SK-N-SH (cell line): ENCODE measurements at regions not wholly inside any gene's neighbourhood (a gene's known extent, or its start where the extent isn't known, plus 50 kb on each side); places are given as distances from the start of the nearest gene placed in this dataset.

Source experiments
- CTCF ChIA-PET: fragments of 300-600, 350-600 bp; formaldehyde crosslinking; extraction: SDS; loops from one replicate; lab custom pipeline; 2021; lab: Yijun Ruan, JAX
- POLR2A ChIA-PET: fragments of 350-600 bp; sonication (Branson Sonifier 250); formaldehyde crosslinking; extraction: SDS; loops from one replicate; lab custom pipeline; 2020; ENCODE audit warnings: antibody characterized with exemption, inconsistent platforms; lab: Yijun Ruan, JAX
- DNase-seq: peaks from one replicate; pipeline ENCODE4 v3.0.0; 2012
- H2AFZ ChIP-seq: fragments of 200-600 bp; sonication (generic); 2 replicates; pipeline ENCODE4 v1.8.1; 2016; ENCODE audit warnings: antibody characterized with exemption, mild to moderate bottlenecking, low read depth
- H3F3A ChIP-seq: fragments of 200-600 bp; sonication (generic); replicated peaks from 2 replicates; pipeline ENCODE3; 2016; ENCODE audit warnings: antibody characterized with exemption, mild to moderate bottlenecking; ENCODE audit not compliant: insufficient read depth
- H3K27ac ChIP-seq, 2 experiments: fragments of 200-500 bp in 1 of 2; fragments of 200-600 bp in 1 of 2; sonication (Bioruptor generic) in 1 of 2; sonication (generic), shearing (Covaris generic) in 1 of 2; 2 replicates each; pipeline versions ENCODE4 v1.5.1 to v1.6.1; 2014 to 2016; ENCODE audit warnings: low read depth in 2 of 2, inconsistent platforms in 1 of 2, low read length in 1 of 2, mild to moderate bottlenecking in 1 of 2, mixed read lengths in 1 of 2
- H3K27me3 ChIP-seq: fragments of 200-600 bp; sonication (generic), shearing (Covaris generic); 2 replicates; pipeline ENCODE4 v1.6.1; 2016; ENCODE audit warnings: mixed run types; ENCODE audit not compliant: insufficient read depth
- H3K36me3 ChIP-seq, 2 experiments: fragments of 200-500 bp in 1 of 2; fragments of 200-600 bp in 1 of 2; sonication (Bioruptor generic) in 1 of 2; sonication (generic) in 1 of 2; replicated peaks in 1 of 2; 2 replicates each; pipeline versions ENCODE3 to v1.5.1; 2014 to 2016; ENCODE audit warnings: low read length in 1 of 2, mild to moderate bottlenecking in 1 of 2; ENCODE audit not compliant: insufficient read depth in 2 of 2, control insufficient read depth in 1 of 2
- H3K4me1 ChIP-seq, 2 experiments: fragments of 200-500 bp in 1 of 2; fragments of 200-600 bp in 1 of 2; sonication (Bioruptor generic) in 1 of 2; sonication (generic), shearing (Covaris generic) in 1 of 2; 2 replicates each; pipeline versions ENCODE4 v1.5.1 to v1.6.1; 2014 to 2016; ENCODE audit warnings: low read depth in 1 of 2, low read length in 1 of 2, mixed run types in 1 of 2; ENCODE audit not compliant: insufficient read depth in 2 of 2, control insufficient read depth in 1 of 2
- H3K4me2 ChIP-seq: fragments of 200-600 bp; sonication (generic), shearing (Covaris generic); 2 replicates; pipeline ENCODE4 v1.6.1; 2017; ENCODE audit warnings: mixed run types
- H3K4me3 ChIP-seq, 2 experiments: fragments of 200-500 bp in 1 of 2; fragments of 200-600 bp in 1 of 2; sonication (Bioruptor generic) in 1 of 2; sonication (generic), shearing (Covaris generic) in 1 of 2; 2 replicates each; pipeline versions ENCODE4 v1.5.1 to v1.8.1; 2014 to 2016; ENCODE audit warnings: low read depth in 2 of 2, inconsistent platforms in 1 of 2, low read length in 1 of 2, mild to moderate bottlenecking in 1 of 2, mixed read lengths in 1 of 2, moderate library complexity in 1 of 2
- H3K79me2 ChIP-seq: fragments of 200-600 bp; sonication (generic); 2 replicates; pipeline ENCODE4 v1.8.1; 2017; ENCODE audit warnings: mild to moderate bottlenecking; ENCODE audit not compliant: insufficient read depth
- H3K9ac ChIP-seq: fragments of 200-600 bp; sonication (generic); 2 replicates; pipeline ENCODE4 v1.6.1; 2017; ENCODE audit warnings: mixed run types
- H3K9me2 ChIP-seq: fragments of 200-600 bp; sonication (generic); 2 replicates; pipeline ENCODE4 v1.6.1; 2017; ENCODE audit warnings: mixed run types
- H3K9me3 ChIP-seq: fragments of 200-600 bp; sonication (generic); 2 replicates; pipeline ENCODE4 v1.6.1; 2017; ENCODE audit warnings: mixed run types, mild to moderate bottlenecking, moderate library complexity
- H4K20me1 ChIP-seq: fragments of 200-600 bp; sonication (generic); 2 replicates; pipeline ENCODE4 v1.6.1; 2017; ENCODE audit warnings: mild to moderate bottlenecking, mixed run types; ENCODE audit not compliant: insufficient read depth
- FOSL2 ChIP-seq: IDR thresholded peaks from 2 replicates; pipeline ENCODE4 v1.4.0; 2012; ENCODE audit warnings: low read depth, mild to moderate bottlenecking, moderate library complexity, borderline replicate concordance
- FOXM1 ChIP-seq: IDR thresholded peaks from 2 replicates; pipeline ENCODE4 v1.4.0; 2012; ENCODE audit warnings: low read depth, mild to moderate bottlenecking
- GATA2 ChIP-seq: sonication (generic); formaldehyde crosslinking; IDR thresholded peaks from 2 replicates; pipeline ENCODE4 v1.5.0; 2020; ENCODE audit warnings: mild to moderate bottlenecking, missing genetic modification reagents
- MXI1 ChIP-seq: IDR thresholded peaks from 2 replicates; pipeline ENCODE4 v1.6.1; 2012; ENCODE audit warnings: mild to moderate bottlenecking, low read depth, low read length, improper control_type of control experiment
- NRF1 ChIP-seq: IDR thresholded peaks from 2 replicates; pipeline ENCODE4 v1.6.1; 2012; ENCODE audit warnings: low read depth, mild to moderate bottlenecking, low read length
- RFX5 ChIP-seq: IDR thresholded peaks from 2 replicates; pipeline ENCODE4 v1.6.1; 2012; ENCODE audit warnings: mild to moderate bottlenecking, improper control_type of control experiment, low read length
- SIN3A ChIP-seq: IDR thresholded peaks from 2 replicates; pipeline ENCODE4 v1.6.1; 2012; ENCODE audit warnings: low read depth, mild to moderate bottlenecking, low read length, moderate library complexity, borderline replicate concordance
- TAF1 ChIP-seq: IDR thresholded peaks from 2 replicates; pipeline ENCODE4 v1.6.1; 2012; ENCODE audit warnings: low read depth, mild to moderate bottlenecking, low read length, moderate library complexity, borderline replicate concordance
- TEAD4 ChIP-seq: IDR thresholded peaks from 2 replicates; pipeline ENCODE4 v1.4.0; 2012; ENCODE audit warnings: mild to moderate bottlenecking, borderline replicate concordance; ENCODE audit not compliant: insufficient read depth
- WGBS: methylation state at CpG from one replicate; pipeline ENCODE4 v1.1.6; 2017; ENCODE audit warnings: low lambda C conversion rate; 5-methylcytosine and 5-hydroxymethylcytosine counted together
- TF ChIP-seq, protein P1 (sequence below): fragments of 150-350 bp; IDR thresholded peaks from 2 replicates; pipeline ENCODE4 v1.6.1; 2016; ENCODE audit warnings: mild to moderate bottlenecking, low read depth, low read length
- TF ChIP-seq, protein P2 (sequence below): fragments of 200-600 bp; sonication (generic); IDR thresholded peaks from 2 replicates; pipeline ENCODE4 v1.6.1; 2017; ENCODE audit warnings: antibody characterized with exemption, mild to moderate bottlenecking, moderate library complexity
- TF ChIP-seq, protein P3 (sequence below): IDR thresholded peaks from 2 replicates; pipeline ENCODE4 v1.4.0; 2012; ENCODE audit warnings: low read depth
- TF ChIP-seq, protein P4 (sequence below): IDR thresholded peaks from 2 replicates; pipeline ENCODE4; 2012

DNA sequence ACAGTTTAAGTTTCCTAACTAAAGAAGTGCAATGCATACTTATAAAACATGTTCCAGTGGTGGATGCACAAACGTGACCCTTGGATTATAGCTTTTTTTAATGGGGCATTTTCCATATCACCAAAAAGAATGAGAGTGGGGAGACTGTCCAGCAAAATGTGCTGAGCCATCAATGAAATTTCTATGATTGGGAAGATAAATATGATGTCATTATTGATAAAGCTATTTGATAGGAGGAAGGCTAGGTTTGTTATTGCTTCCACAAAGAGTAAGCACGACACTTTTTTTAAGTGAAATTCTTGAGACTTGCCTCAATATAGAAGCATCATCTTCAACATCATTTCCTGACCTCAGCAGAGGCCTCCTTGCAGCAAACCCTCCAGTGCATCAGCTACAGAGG is 174.6 kb upstream of the CLEC14A start:
- no peaks in the 10 kb centered on the region for H3K27me3 ChIP-seq
- H3K36me3 ChIP-seq = no peaks in the 10 kb centered on the region
- no peak overlapping the region for H2AFZ ChIP-seq
- TF ChIP-seq SIN3A (no peak), GATA2 (no peak), FOSL2 (no peak), NRF1 (no peak), MXI1 (no peak), TAF1 (no peak), TEAD4 (no peak)
- TF ChIP-seq, protein P1, sequence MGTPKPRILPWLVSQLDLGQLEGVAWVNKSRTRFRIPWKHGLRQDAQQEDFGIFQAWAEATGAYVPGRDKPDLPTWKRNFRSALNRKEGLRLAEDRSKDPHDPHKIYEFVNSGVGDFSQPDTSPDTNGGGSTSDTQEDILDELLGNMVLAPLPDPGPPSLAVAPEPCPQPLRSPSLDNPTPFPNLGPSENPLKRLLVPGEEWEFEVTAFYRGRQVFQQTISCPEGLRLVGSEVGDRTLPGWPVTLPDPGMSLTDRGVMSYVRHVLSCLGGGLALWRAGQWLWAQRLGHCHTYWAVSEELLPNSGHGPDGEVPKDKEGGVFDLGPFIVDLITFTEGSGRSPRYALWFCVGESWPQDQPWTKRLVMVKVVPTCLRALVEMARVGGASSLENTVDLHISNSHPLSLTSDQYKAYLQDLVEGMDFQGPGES = no peak
- TF ChIP-seq, protein P2, sequence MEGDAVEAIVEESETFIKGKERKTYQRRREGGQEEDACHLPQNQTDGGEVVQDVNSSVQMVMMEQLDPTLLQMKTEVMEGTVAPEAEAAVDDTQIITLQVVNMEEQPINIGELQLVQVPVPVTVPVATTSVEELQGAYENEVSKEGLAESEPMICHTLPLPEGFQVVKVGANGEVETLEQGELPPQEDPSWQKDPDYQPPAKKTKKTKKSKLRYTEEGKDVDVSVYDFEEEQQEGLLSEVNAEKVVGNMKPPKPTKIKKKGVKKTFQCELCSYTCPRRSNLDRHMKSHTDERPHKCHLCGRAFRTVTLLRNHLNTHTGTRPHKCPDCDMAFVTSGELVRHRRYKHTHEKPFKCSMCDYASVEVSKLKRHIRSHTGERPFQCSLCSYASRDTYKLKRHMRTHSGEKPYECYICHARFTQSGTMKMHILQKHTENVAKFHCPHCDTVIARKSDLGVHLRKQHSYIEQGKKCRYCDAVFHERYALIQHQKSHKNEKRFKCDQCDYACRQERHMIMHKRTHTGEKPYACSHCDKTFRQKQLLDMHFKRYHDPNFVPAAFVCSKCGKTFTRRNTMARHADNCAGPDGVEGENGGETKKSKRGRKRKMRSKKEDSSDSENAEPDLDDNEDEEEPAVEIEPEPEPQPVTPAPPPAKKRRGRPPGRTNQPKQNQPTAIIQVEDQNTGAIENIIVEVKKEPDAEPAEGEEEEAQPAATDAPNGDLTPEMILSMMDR = no peak
- TF ChIP-seq, protein P3, sequence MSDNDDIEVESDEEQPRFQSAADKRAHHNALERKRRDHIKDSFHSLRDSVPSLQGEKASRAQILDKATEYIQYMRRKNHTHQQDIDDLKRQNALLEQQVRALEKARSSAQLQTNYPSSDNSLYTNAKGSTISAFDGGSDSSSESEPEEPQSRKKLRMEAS = no peak
- TF ChIP-seq, protein P4, sequence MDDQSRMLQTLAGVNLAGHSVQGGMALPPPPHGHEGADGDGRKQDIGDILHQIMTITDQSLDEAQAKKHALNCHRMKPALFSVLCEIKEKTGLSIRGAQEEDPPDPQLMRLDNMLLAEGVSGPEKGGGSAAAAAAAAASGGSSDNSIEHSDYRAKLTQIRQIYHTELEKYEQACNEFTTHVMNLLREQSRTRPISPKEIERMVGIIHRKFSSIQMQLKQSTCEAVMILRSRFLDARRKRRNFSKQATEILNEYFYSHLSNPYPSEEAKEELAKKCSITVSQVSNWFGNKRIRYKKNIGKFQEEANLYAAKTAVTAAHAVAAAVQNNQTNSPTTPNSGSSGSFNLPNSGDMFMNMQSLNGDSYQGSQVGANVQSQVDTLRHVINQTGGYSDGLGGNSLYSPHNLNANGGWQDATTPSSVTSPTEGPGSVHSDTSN = no peak
- CTCF ChIA-PET = no interaction called here
- H3K9me2 ChIP-seq = no peaks in the 10 kb centered on the region
- H4K20me1 ChIP-seq = no peaks in the 10 kb centered on the region
- no peaks in the 10 kb centered on the region for H3K4me1 ChIP-seq
- no peak for DNase-seq
- H3K4me2 ChIP-seq = no peak overlapping the region
- H3K27ac ChIP-seq = no peak overlapping the region
- H3K9me3 ChIP-seq = no peaks in the 10 kb centered on the region
- POLR2A ChIA-PET = no interaction called here
- no peaks in the 10 kb centered on the region for H3F3A ChIP-seq
- 13% methylated on average over 2 of the region's 2 CpGs for WGBS
- H3K9ac ChIP-seq = no peak overlapping the region
- H3K79me2 ChIP-seq = no peaks in the 10 kb centered on the region
- H3K4me3 ChIP-seq = no peak overlapping the region

DNA sequence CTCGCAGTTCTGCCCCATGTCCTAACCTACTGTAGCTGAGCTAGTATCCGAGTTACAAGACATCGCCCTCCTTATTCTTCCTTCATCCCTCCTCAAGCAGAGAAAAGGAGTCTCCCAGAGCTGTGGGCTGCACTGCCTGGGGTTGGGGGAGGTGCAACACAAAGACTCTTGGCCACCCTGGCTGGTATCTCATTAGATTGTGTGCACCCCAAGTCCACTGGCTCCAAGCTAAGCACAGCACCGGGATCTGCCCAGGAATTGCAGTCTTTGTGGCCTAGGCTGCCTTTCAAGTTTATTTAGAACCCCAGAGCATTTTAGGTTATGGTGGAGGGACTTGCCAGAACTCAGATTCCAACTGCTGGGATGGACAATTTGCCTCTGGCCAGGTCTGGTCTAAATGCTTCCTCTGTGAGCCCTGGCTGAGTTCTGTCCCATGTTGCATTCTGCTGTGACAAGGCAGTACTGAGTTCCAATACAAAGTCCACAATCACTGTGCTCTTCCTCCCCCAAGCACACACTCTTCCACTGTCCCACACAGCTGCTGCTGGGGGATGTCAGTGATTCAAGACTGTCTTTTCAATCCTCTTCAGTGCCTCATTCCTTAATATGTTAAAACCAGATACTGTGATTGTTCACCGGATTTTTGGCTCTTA is 169.6 kb upstream of the CLEC14A start:
- no peak for DNase-seq
- no peak overlapping the region for H3K4me2 ChIP-seq
- ChIA-PET CTCF (no interaction called here), POLR2A (no interaction called here)
- H3K9me3 ChIP-seq = no peaks in the 10 kb centered on the region
- no peaks in the 10 kb centered on the region for H3K4me1 ChIP-seq
- H3K79me2 ChIP-seq = no peaks in the 10 kb centered on the region
- H3K4me3 ChIP-seq = no peak overlapping the region
- H3K27ac ChIP-seq = no peak overlapping the region
- 14% methylated on average over 3 of the region's 5 CpGs for WGBS
- no peak overlapping the region for H3K9ac ChIP-seq
- H3K27me3 ChIP-seq = no peaks in the 10 kb centered on the region
- no peaks in the 10 kb centered on the region for H3K9me2 ChIP-seq
- TF ChIP-seq, protein P2 = no peak
- TF ChIP-seq FOXM1 (no peak), TAF1 (no peak), RFX5 (no peak)
- H3K36me3 ChIP-seq = no peaks in the 10 kb centered on the region
- no peak overlapping the region for H2AFZ ChIP-seq
- H3F3A ChIP-seq = no peaks in the 10 kb centered on the region
- H4K20me1 ChIP-seq = no peaks in the 10 kb centered on the region
